ENCODE measurements at regions not wholly inside any gene's neighbourhood (a gene's known extent, or its start where the extent isn't known, plus 50 kb on each side); places are given as distances from the start of the nearest gene placed in this dataset.
A peak's percentile ranks its signal among the peaks of the same experiment; 100 is the strongest.

DNA sequence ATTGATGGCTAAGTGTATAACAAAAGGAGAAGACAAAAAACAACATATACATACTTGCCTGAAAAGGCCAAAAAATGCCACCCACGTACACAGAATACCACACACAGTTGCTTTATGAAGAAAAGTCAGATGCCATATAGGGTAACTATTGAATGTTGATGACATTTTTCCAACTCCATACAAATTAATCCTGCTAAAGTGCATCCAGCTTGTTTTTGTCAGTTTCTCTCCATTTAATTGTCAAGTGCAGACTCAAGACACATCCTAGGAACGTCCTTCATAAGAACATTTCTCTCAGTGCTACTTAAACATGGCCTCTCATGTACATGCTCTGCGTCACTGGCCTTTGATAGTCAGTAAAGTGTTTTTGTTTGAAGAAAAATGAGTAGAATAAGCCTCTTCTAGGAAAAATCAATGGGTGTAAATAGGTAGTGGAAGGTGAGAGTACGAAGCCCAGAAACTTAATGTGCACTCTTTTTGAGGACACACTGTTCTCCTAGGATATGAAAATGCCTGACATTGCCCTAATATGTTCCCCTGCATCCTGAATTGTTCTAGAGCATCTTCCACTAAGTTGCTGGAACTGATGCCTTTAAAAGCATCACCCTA is 267.4 kb upstream of the ATP11B start:
- no peak for FAIRE-seq

GRCh38 chr3:182527745-182528144 is 265.6 kb upstream of the ATP11B start:
- FAIRE-seq = no peak

DNA sequence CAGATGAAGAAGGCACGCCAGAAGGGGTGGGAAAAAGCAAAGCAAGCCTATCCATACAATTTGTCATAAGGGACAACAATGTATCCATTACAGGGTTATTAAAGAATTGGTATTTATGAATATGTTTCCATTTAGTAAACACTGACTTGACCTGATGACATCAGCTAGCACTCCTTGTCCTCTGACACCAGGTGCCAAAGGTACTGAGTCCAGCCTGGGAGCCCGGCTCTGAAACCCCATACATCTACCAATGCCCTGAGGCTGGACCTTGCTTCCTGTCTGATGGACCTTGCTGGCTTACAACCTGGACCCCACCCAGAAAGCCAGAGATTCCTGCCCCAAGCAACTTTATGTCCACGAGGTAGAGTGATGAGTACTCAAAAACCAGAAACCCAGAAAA is 263.0 kb upstream of the ATP11B start:
- FAIRE-seq = no peak

- no peak for FAIRE-seq
Measured at GRCh38 chr3:182533394-182533793, 259.9 kb upstream of the ATP11B start.

DNA sequence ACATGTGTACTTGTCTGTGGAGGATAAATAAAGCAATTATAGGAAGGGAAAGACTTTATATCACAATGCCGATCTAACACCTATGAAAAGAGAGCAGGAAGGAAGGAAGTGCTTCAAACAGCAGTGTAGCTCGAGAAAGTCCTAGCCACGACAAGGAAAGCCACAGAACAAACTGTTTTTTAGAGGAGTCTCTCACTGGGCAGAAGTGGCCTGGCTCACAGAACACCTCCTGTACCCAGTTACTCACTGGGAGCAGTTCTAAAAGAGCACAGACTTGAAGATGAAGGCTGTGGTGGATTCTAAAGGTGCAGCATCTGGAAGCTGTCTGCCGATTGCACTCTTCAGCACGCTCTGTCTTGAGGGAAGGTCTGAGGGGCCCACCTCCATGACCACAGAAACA is 248.8 kb upstream of the ATP11B start:
- no peak for FAIRE-seq

DNA sequence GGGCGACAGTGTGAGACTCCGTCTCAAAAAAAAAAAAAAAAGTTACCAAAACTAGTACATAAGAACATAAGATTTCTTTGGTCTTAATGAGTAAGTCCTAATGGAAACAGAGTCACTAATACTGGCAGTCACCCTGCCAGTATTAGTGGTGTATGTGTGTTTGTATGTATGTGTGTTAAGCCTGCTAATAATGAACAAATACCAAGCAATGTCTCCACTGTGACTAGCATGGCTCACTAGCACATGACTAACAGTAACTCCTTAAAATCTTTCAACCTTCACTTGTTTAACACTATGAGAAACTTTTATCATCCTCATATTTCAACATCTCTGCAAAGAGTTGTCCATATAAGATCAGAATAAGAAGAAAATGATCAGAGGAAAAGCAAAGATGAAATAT is 231.0 kb upstream of the ATP11B start:
- no peak for FAIRE-seq

DNA sequence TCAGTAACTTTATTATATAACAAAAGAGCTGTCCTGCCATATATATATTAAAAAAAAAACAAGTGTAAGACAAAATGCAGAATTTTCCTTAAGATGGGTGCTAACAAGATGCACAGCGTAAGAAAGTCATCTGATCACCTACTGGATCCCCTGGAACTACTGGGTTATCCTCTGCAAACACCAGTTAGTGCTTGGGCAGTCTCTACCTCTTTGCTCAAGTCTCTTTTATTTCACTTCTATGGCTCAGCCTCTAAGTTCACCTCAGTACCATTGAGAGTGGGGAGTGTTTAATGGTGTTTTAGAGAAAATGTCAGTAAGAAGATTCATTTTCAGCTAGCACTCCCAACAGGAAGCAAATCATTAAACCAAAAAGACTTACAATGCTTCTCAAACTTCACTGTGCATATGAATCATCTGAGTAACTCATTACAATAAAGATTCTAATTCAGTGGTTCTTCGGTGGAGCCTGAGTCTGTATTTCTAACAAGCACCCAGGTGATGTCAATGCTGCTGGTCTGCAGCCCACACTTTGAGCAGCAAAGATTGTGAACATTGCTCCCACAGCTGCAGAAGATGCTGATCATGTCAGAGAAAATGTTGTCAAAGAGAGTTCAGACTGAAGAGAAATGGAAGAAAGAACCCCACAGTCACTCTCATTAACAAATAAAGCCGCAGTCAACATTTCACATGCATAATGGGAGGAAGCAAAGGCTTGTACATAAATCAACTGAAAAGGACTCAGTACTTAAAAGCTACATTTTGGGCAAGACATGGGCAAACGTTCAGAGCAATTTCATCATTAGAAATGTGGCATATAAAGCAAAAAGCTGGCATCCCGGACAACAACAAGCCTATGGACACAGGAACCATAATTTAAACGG is 227.1 kb upstream of the ATP11B start:
- FAIRE-seq = no peak

DNA sequence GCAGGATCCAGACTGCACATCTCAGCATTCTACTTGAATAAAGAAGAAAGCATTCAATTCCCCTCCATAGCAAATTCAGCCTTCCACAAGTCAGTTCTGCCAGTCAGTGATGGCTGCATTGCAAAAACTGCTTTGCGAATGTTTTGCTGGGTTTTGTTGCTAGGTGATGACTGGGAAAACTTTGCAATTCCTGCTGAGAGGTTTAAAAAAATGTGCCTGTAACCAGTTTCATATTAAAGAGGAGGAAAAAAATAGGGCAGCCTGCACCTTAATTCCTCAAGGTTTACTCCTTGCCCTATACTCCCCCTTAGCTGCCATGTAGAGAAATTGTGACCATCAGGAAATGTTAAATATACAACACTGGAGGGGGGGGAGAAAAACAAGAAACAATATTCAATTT is 225.6 kb upstream of the ATP11B start:
- FAIRE-seq = no peak

DNA sequence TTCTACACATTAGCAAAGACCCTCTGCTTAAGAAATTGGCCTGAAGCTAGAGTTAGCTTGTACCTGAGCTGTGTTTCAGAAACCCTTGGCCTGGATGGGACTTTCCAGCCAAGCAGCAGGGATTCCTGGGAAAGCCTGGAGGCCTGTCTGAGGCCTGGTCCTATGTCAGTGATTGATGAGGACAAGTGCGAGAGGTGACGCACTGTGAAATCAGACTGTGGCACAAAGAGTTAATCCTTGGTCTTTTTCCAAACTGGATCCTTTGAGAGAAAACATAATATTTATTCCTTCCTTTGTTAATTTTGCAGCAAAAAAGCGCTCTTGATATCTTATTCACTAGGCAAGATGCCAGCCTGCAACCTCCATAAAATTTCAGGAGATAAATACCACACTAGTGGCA is 225.0 kb upstream of the ATP11B start:
- FAIRE-seq = no peak

GRCh38 chr3:182568876-182569275 is 224.4 kb upstream of the ATP11B start:
- no peak for FAIRE-seq

GRCh38 chr3:182570946-182571594 is 222.2 kb upstream of the ATP11B start:
- FAIRE-seq = no peak

DNA sequence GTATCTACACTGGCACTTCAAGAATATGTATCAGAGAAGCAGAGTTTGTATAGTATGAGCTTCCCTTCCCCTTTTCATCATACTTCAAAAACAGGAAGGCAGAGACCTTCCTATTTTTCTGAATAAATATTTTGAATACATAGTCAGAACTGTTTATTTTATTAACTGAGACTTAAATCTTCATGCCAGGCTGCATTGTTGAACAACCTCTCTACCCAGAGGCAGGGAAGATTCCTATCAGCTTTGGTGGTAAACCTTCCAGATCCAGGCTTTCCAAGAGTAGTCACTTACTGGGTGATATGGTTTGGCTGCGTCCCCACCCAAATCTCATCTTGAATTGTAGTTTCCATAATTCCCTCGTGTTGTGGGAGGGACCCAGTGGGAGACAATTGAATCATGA is 217.4 kb upstream of the ATP11B start:
- FAIRE-seq = no peak

DNA sequence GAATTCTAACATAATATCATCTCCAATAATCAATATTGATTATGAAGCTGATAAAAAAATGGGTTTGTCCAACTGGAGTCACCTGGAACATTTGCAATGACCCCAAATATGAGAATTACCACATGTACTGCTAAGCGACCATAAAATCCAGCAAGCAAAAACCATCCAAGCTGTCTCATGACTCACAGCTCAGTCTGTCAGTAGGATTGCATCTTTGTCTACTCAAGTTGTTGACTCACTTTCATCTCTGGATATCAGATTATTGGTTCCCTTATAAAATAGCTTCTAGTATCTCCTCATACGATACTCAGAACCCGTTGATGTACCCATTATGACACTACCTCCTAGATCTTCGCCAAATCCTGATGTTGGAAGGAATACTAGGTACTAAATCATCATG is 209.8 kb upstream of the ATP11B start:
- FAIRE-seq = no peak

DNA sequence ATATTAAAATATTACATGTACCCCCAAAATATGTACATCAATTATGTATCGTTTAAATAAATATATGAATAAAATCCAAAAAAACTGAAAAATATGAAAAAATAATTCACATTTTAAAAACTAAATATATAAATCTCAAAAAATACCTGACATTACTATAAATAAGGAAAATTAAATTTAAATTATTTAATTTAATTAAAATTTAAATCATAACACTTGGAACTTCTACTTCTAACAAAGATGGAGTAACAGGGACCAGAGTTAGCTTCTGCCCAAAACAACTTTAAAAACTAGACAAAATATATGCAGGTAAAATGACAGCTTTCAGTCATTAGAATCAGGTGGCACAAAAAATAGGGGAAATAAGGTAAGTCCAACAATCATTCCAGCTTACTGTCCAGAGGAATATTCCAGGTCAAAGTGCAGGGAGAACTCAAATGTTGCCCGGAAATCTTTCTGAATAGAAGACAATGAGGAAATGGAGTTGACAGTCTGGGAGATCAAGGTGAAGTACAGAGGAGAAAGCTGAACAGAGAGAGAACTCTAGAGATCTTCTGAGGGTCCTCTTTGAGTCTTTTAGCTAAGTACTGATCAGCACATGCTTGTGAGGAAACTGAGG is 207.7 kb upstream of the ATP11B start:
- FAIRE-seq = peak; percentile 91

GRCh38 chr3:182592747-182593146 is 200.6 kb upstream of the ATP11B start:
- no peak for FAIRE-seq

GRCh38 chr3:182596676-182597410 is 196.5 kb upstream of the ATP11B start:
- FAIRE-seq = no peak

DNA sequence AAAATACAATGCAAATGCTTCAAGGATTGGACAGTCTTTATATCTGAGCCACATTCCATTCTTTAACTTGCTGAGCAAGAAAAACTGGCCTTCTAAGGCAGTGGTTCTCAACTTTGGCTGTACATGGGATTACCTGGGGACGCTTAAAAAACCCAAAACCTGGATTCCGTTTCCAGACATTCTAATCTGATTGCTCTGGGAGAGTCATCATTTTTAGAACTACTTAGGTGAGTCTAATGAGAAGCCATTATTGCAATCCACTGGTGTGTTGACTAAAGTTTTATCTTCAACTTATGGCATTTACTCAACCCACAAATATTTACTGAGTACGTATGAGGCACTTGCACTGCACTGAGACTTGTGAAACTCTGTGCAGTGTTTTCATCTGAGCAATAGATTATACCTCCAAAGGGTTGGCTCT is 195.7 kb upstream of the ATP11B start:
- no peak for FAIRE-seq

DNA sequence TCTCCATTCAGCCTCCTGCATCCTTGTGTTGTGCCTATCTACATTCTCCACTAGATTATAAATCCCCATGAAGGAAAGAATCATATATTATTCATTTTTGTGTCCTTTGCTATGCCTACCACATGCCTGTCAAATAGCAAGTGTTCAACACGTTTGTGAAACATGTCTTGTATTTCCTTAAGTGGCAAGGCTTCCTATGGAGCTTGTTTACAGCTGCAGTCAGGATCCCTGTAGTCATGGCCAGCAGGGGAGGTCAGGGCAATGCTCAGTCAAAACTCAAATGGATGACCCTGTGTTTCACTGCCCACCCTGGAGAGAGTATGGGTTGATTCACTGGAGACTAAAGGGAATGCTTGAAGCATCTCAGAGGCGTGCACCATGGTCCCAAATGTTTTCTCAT is 191.7 kb upstream of the ATP11B start:
- no peak for FAIRE-seq

- no peak for FAIRE-seq
Measured at GRCh38 chr3:182603501-182603900, 189.8 kb upstream of the ATP11B start.

- no peak for FAIRE-seq
Measured at GRCh38 chr3:182605882-182606611, 187.3 kb upstream of the ATP11B start.

DNA sequence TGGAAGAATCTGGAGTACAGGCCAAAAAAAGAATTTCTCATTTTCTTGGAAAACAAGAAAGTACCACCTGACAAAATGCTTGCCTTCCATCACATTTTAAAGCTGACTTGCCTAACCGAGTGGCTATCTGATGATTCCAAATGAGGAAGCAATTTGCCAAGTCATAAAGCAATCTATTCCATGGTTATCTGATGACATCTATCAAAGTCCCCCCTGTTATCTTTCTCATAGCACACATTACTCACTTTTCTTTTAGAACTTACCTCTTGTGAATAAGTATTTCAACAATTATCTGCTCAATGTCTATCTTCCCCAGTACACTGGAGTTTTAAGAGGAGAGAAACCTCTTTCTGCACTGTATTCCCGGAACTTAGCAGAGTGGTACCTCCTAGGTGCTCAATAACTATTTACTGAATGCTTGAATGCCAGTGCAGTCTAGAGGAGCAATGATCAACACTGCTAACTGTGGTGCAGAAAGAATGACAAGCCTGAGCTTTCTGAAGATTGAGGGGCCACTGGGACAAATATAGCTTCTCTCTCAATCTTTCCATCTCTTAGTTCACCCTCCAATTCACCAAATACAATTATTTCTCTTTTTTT is 186.3 kb upstream of the ATP11B start:
- FAIRE-seq = no peak

DNA sequence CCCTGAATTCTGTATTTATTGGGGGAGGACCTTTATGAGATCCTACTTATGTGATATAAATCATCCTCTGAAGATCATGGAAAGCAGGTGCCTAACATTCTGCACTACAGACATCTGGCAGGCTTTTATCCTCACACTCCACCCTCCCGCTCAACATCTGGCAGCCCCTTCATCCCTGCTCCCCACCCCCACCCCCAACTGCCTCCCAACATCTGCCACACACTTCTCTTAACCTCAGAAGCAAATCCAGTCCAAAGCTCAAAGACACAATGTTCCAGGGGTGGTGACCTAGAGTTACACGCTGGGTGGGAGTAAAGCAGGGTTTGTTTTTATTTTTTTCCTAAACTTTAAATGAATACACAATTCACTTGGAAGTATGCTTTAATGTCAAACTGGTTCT is 184.5 kb upstream of the ATP11B start:
- no peak for FAIRE-seq

Measured in A204.1 (cell line).